Right renal cortex interstitium (tissue), 3 donors: ENCODE measurements at regions not wholly inside any gene's neighbourhood (a gene's known extent, or its start where the extent isn't known, plus 50 kb on each side); places are given as distances from the start of the nearest gene placed in this dataset.
"Not testable (repeated sequence)": the region's sequence is repeated elsewhere in the genome, so short reads cannot be mapped to it uniquely, and the experiment has no call there.

Experiments used
- DNase-seq, 3 donors: peaks; one replicate each; pipeline ENCODE4 v3.0.0-alpha.2; 2013; ENCODE audit warnings: low read depth in 3 of 3, low spot score in 2 of 3

GRCh38 chr9:40939201-40939887, 189.1 kb downstream of the FOXD4L6 start:
- DNase-seq = not testable (repeated sequence)

GRCh38 chr9:40935336-40935735, 193.1 kb downstream of the FOXD4L6 start:
- no peak for DNase-seq

GRCh38 chr9:40934480-40934879, 194.0 kb downstream of the FOXD4L6 start:
- not testable (repeated sequence) for DNase-seq

- DNase-seq = not testable (repeated sequence)
These were observed 198.1 kb downstream of the FOXD4L6 start for GRCh38 chr9:40930426-40930825.

- not testable (repeated sequence) for DNase-seq
These were observed 199.0 kb downstream of the FOXD4L6 start for GRCh38 chr9:40929488-40929845.

GRCh38 chr9:40928803-40929487, 199.5 kb downstream of the FOXD4L6 start:
- no peak for DNase-seq

- no peak for DNase-seq
These were observed 200.4 kb downstream of the FOXD4L6 start for GRCh38 chr9:40927851-40928802.

GRCh38 chr9:40927260-40927631, 201.2 kb downstream of the FOXD4L6 start:
- no peak for DNase-seq

GRCh38 chr9:40926404-40927259, 201.8 kb downstream of the FOXD4L6 start:
- no peak for DNase-seq

GRCh38 chr9:40925149-40925548, 203.3 kb downstream of the FOXD4L6 start:
- DNase-seq = no peak

- DNase-seq = not testable (repeated sequence)
These were observed 212.1 kb downstream of the FOXD4L6 start for GRCh38 chr9:40916399-40916783.

GRCh38 chr9:40915660-40916398, 212.7 kb downstream of the FOXD4L6 start:
- DNase-seq = not testable (repeated sequence)

- DNase-seq = no peak
These were observed 213.5 kb downstream of the FOXD4L6 start for GRCh38 chr9:40914772-40915659.

- DNase-seq = no peak
These were observed 214.4 kb downstream of the FOXD4L6 start for GRCh38 chr9:40913928-40914673.

GRCh38 chr9:40913096-40913719, 215.3 kb downstream of the FOXD4L6 start:
- no peak for DNase-seq

GRCh38 chr9:40912679-40913078, 215.8 kb downstream of the FOXD4L6 start:
- DNase-seq = not testable (repeated sequence)

GRCh38 chr9:40911647-40912046, 216.8 kb downstream of the FOXD4L6 start:
- DNase-seq = no peak
